ENCODE measurements at regions not wholly inside any gene's neighbourhood (a gene's known extent, or its start where the extent isn't known, plus 50 kb on each side); places are given as distances from the start of the nearest gene placed in this dataset.

- Histone ChIP-seq H3K4me1 (ENCODE audit: control insufficient read depth, insufficient read depth, low read length, unreplicated experiment) (no peaks in the 10 kb centered on the region), H3K27ac (ENCODE audit: low read depth, low read length) (no peak overlapping the region), H3K27me3 (ENCODE audit: insufficient read depth, low read length) (no peaks in the 10 kb centered on the region), H3K36me3 (ENCODE audit: insufficient read depth, low read length) (no peaks in the 10 kb centered on the region), H3K79me2 (ENCODE audit: control insufficient read depth, insufficient read depth, low read length, unreplicated experiment) (no peaks in the 10 kb centered on the region), H3K4me3 (ENCODE audit: low read depth, low read length) (no peak overlapping the region), H2AFZ (ENCODE audit: low read length, unreplicated experiment) (no peak overlapping the region)
Observed at GRCh38 chr4:161002386-161002785, 1161.4 kb downstream of the FSTL5 start.

DNA sequence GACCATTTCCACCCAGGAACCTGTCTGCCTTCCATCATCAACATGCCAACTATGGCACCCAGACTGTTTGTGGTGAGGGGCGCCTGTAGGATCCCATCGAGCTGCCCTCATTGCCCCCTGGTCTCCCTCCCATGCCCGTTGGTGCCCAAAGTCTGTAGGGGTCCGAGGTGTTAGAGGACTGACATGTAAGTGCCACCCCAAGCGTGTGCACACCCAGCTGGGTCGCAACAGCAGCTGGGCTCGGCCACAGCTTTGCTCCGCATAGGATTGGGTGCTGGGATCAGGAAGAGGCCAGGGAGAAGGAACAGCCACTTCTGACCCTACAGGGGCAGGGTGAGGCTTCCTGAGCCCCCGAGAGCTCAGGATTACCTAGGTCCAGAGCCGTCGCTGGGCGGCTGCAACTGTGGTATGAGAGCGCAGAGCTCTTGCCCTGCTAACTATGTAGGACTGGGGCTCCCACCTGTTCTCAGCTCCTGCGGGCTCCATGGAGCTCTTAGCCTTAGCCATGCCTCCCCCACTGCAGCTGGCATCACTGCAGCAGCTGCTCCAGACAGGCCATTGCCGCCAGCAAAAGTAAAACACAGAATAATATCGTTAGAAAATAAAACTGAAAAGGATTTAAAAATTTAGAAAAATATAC lies 1160.3 kb downstream of the FSTL5 start:
- Histone ChIP-seq H3K27me3 (ENCODE audit: insufficient read depth, low read length) (no peaks in the 10 kb centered on the region), H3K36me3 (ENCODE audit: insufficient read depth, low read length) (no peaks in the 10 kb centered on the region), H3K4me3 (ENCODE audit: low read depth, low read length) (no peak overlapping the region), H2AFZ (ENCODE audit: low read length, unreplicated experiment) (no peak overlapping the region), H3K27ac (ENCODE audit: low read depth, low read length) (no peak overlapping the region), H3K79me2 (ENCODE audit: control insufficient read depth, insufficient read depth, low read length, unreplicated experiment) (no peaks in the 10 kb centered on the region), H3K4me1 (ENCODE audit: control insufficient read depth, insufficient read depth, low read length, unreplicated experiment) (no peaks in the 10 kb centered on the region)

DNA sequence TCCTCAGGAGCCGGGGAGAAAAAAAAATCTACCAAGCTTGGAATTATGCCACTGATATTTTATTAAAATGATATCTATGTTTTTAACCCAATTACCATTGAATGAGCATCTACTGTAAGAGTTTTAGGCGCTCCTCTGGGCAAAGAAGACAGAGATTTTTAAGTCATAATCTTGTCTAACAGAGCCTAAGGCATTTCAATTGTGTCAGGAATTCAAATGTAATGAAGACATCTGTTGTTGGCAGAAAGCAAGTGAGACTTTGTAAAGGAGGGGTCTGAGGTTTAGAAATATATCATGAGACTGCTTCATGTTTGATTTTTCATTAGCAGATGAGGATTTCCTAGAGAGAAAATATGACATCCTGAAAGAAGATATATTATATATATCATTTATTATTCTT lies 1158.1 kb downstream of the FSTL5 start:
- H3K36me3 ChIP-seq (ENCODE audit: insufficient read depth, low read length): no peaks in the 10 kb centered on the region

DNA sequence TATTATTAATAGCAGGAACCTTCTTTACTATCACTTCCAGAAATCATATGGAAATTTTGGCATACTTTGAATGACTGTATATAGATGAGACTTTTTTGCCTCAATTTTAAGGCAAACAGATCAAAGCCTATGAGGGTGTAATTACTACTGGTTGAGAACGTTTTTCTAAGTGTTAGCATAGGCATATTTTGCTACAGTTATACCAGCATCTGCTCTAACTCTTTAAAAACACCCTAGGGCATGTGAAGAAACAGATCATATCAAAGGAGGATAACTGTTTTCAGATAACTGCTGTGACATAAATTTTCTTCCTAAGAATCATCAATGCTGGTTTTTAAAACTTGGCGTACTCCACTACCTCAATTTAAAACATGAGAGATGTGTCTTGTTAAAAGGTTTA lies 1155.3 kb downstream of the FSTL5 start:
- no peak overlapping the region for H2AFZ ChIP-seq (ENCODE audit: low read length, unreplicated experiment)
- no peak overlapping the region for H3K27ac ChIP-seq (ENCODE audit: low read depth, low read length)
- H3K4me3 ChIP-seq (ENCODE audit: low read depth, low read length): no peak overlapping the region
- H3K79me2 ChIP-seq (ENCODE audit: control insufficient read depth, insufficient read depth, low read length, unreplicated experiment): no peaks in the 10 kb centered on the region
- no peaks in the 10 kb centered on the region for H3K4me1 ChIP-seq (ENCODE audit: control insufficient read depth, insufficient read depth, low read length, unreplicated experiment)
- no peaks in the 10 kb centered on the region for H3K27me3 ChIP-seq (ENCODE audit: insufficient read depth, low read length)
- no peaks in the 10 kb centered on the region for H3K36me3 ChIP-seq (ENCODE audit: insufficient read depth, low read length)

More for the DNA sequence above, 1158.1 kb downstream of the FSTL5 start:
- Histone ChIP-seq H3K79me2 (ENCODE audit: control insufficient read depth, insufficient read depth, low read length, unreplicated experiment) (no peaks in the 10 kb centered on the region), H3K27me3 (ENCODE audit: insufficient read depth, low read length) (no peaks in the 10 kb centered on the region), H2AFZ (ENCODE audit: low read length, unreplicated experiment) (no peak overlapping the region), H3K27ac (ENCODE audit: low read depth, low read length) (no peak overlapping the region), H3K4me3 (ENCODE audit: low read depth, low read length) (no peak overlapping the region), H3K4me1 (ENCODE audit: control insufficient read depth, insufficient read depth, low read length, unreplicated experiment) (no peaks in the 10 kb centered on the region)

DNA sequence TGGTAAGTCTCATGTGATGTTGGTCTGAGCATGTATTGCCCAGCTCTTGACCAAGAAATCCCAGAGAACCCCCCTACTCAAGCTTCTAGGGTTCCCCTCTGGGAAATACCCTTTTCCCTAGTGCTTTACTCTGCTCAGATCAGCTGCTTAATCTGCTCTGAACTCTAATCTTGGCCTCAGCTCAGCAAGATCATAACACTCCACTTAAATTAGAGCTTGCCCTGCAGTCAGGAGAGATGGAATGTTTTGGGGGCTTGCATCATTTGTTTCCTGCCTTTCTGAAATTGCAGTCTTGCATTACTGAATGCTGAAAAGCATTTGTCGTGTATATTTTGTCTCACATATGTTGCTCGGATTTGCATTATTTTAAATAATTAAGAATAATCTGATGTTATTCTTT lies 1153.6 kb downstream of the FSTL5 start:
- Histone ChIP-seq H2AFZ (ENCODE audit: low read length, unreplicated experiment) (no peak overlapping the region), H3K79me2 (ENCODE audit: control insufficient read depth, insufficient read depth, low read length, unreplicated experiment) (no peaks in the 10 kb centered on the region), H3K27me3 (ENCODE audit: insufficient read depth, low read length) (no peaks in the 10 kb centered on the region), H3K27ac (ENCODE audit: low read depth, low read length) (no peak overlapping the region), H3K4me3 (ENCODE audit: low read depth, low read length) (no peak overlapping the region), H3K36me3 (ENCODE audit: insufficient read depth, low read length) (no peaks in the 10 kb centered on the region), H3K4me1 (ENCODE audit: control insufficient read depth, insufficient read depth, low read length, unreplicated experiment) (no peaks in the 10 kb centered on the region)

All from ACC112 (cell line).